ENCODE measurements at regions not wholly inside any gene's neighbourhood (a gene's known extent, or its start where the extent isn't known, plus 50 kb on each side); places are given as distances from the start of the nearest gene placed in this dataset.

DNA sequence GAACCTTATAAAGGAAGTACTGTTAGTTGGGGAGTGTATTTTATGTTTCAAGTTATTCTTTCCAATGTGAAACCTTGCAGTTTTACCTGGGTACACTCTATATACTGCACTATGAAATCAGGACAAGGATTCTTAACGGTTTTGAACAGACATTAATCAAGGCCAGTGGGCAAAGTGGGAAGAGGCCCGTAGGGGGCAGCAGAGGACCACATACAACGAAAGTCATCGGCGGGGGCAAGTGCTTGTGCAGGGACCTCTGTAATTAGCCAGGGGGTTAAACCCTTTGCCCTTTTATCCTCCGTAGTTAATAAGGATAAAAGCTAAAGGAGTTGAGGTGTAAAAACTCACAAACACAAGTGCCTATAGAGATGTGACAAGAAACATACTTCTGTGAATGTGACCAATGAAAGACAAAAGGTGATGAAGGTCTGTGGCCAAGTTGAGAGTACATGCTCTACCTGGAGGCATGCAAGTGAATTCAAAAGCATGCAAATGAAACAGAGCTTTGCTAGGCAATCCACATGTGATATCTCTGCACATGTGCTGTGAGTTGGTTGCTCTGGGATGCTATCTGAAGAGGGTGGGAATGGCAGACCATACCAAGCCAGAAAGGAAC, 392.7 kb upstream of the MAN1A1 start:
- TF ChIP-seq, protein P1, sequence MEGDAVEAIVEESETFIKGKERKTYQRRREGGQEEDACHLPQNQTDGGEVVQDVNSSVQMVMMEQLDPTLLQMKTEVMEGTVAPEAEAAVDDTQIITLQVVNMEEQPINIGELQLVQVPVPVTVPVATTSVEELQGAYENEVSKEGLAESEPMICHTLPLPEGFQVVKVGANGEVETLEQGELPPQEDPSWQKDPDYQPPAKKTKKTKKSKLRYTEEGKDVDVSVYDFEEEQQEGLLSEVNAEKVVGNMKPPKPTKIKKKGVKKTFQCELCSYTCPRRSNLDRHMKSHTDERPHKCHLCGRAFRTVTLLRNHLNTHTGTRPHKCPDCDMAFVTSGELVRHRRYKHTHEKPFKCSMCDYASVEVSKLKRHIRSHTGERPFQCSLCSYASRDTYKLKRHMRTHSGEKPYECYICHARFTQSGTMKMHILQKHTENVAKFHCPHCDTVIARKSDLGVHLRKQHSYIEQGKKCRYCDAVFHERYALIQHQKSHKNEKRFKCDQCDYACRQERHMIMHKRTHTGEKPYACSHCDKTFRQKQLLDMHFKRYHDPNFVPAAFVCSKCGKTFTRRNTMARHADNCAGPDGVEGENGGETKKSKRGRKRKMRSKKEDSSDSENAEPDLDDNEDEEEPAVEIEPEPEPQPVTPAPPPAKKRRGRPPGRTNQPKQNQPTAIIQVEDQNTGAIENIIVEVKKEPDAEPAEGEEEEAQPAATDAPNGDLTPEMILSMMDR (IDR thresholded peaks at IDR 0.05): peak; percentile 74 to 81 (median 79)
- TF ChIP-seq POLR2A (IDR thresholded peaks at IDR 0.05): no peak

All from body of pancreas (tissue), 4 donors.